B cell (primary cell): ENCODE measurements at regions not wholly inside any gene's neighbourhood (a gene's known extent, or its start where the extent isn't known, plus 50 kb on each side); places are given as distances from the start of the nearest gene placed in this dataset.
"Not testable (repeated sequence)": the region's sequence is repeated elsewhere in the genome, so short reads cannot be mapped to it uniquely, and the experiment has no call there.

Experiments used
- ATAC-seq: fragments of 200-7000 bp; cut with Tn5 transposase; one replicate; pipeline ENCODE4 v1.10.0; 2021; ENCODE audit warnings: low read depth, mild to moderate bottlenecking, moderate number of reproducible peaks, moderate library complexity
- CTCF ChIA-PET: fragments of 350-600 bp; sonication (Branson Sonifier 250); formaldehyde crosslinking; loops from one replicate; lab custom pipeline; 2021; ENCODE audit warnings: antibody characterized with exemption, inconsistent platforms; lab: Charles Lee
- POLR2A ChIA-PET: fragments of 350-600 bp; sonication (Branson Sonifier 250); formaldehyde crosslinking; loops from one replicate; lab custom pipeline; 2021; ENCODE audit warnings: antibody characterized with exemption; lab: Charles Lee
- DNase-seq: peaks from one replicate; pipeline ENCODE4 v3.0.0; 2013
- H2AFZ ChIP-seq: 2 replicates; pipeline ENCODE4 v1.6.1; 2012; ENCODE audit warnings: mild to moderate bottlenecking, low read depth, low read length; ENCODE audit not compliant: insufficient read depth, poor library complexity, severe bottlenecking
- H3K27ac ChIP-seq, 2 donors: 1 replicate in 1 of 2; 2 replicates in 1 of 2; pipeline ENCODE4 v1.5.1; 2012 to 2013; ENCODE audit warnings: low read length in 2 of 2, mild to moderate bottlenecking in 2 of 2, moderate library complexity in 1 of 2
- H3K27me3 ChIP-seq, 4 experiments: fragments of 200-600 bp in 1 of 4; sonication (generic) in 1 of 4; replicated peaks in 1 of 4; 1 replicate in 2 of 4; 2 replicates in 2 of 4; pipeline versions ENCODE4 v1.6.1 to v1.7.0; 2013 to 2016; ENCODE audit warnings: low read length in 3 of 4, mild to moderate bottlenecking in 2 of 4, mixed read lengths in 1 of 4, moderate library complexity in 1 of 4; ENCODE audit not compliant: insufficient read depth in 4 of 4, control insufficient read depth in 3 of 4; ENCODE audit errors: control extremely low read depth in 1 of 4
- H3K36me3 ChIP-seq, 2 experiments: replicated peaks in 1 of 2; 1 replicate in 1 of 2; 2 replicates in 1 of 2; pipeline versions ENCODE4 v1.6.1 to v1.7.1; 2013; ENCODE audit warnings: low read length in 1 of 2; ENCODE audit not compliant: insufficient read depth in 2 of 2, control insufficient read depth in 1 of 2; ENCODE audit errors: control extremely low read depth in 1 of 2, extremely low read depth in 1 of 2
- H3K4me1 ChIP-seq, 2 donors: fragments of 200-600 bp in 1 of 2; sonication (generic) in 1 of 2; 1 replicate in 1 of 2; 2 replicates in 1 of 2; pipeline versions ENCODE4 v1.5.1 to v1.6.1; 2013 to 2017; ENCODE audit warnings: low read length in 2 of 2; ENCODE audit not compliant: control insufficient read depth in 2 of 2, insufficient read depth in 2 of 2
- H3K4me2 ChIP-seq: replicated peaks from 2 replicates; pipeline ENCODE3; 2012; ENCODE audit warnings: mild to moderate bottlenecking, low read depth, low read length; ENCODE audit not compliant: poor library complexity, severe bottlenecking
- H3K4me3 ChIP-seq, 5 experiments: fragments of 200-600 bp in 1 of 5; sonication (generic) in 1 of 5; 1 replicate in 3 of 5; 2 replicates in 2 of 5; pipeline versions ENCODE4 v1.5.1 to v1.7.0; 2011 to 2016; ENCODE audit warnings: low read length in 4 of 5, mild to moderate bottlenecking in 4 of 5, low read depth in 2 of 5, control low read depth in 1 of 5, moderate library complexity in 1 of 5; ENCODE audit not compliant: insufficient read depth in 1 of 5; ENCODE audit errors: control extremely low read depth in 1 of 5, extremely low read depth in 1 of 5
- H3K79me2 ChIP-seq: fragments of 200-600 bp; sonication (generic); one replicate; pipeline ENCODE4 v1.6.0; 2016; ENCODE audit warnings: low read length; ENCODE audit not compliant: control insufficient read depth, insufficient read depth
- H3K9ac ChIP-seq: fragments of 200-600 bp; sonication (generic); 2 replicates; pipeline ENCODE4 v1.6.1; 2017; ENCODE audit warnings: mild to moderate bottlenecking, low read length, moderate library complexity
- H3K9me3 ChIP-seq, 3 donors: one replicate each; pipeline versions ENCODE4 v1.6.1 to v1.7.1; 2013; ENCODE audit warnings: low read length in 2 of 3; ENCODE audit not compliant: control insufficient read depth in 2 of 3, insufficient read depth in 1 of 3; ENCODE audit errors: control extremely low read depth in 1 of 3
- H4K20me1 ChIP-seq: 2 replicates; pipeline ENCODE4 v1.6.0; 2012; ENCODE audit warnings: mild to moderate bottlenecking, low read length; ENCODE audit not compliant: insufficient read depth, control insufficient read depth, poor library complexity, severe bottlenecking
- H3K27ac Mint-ChIP-seq: one replicate; pipeline ENCODE4 v1.8.0; 2021; ENCODE audit warnings: mixed read lengths
- H3K27me3 Mint-ChIP-seq: one replicate; pipeline ENCODE4 v1.8.0; 2021; ENCODE audit warnings: mixed read lengths
- H3K4me1 Mint-ChIP-seq: one replicate; pipeline ENCODE4 v1.8.0; 2021; ENCODE audit warnings: mixed read lengths
- H3K4me3 Mint-ChIP-seq: one replicate; pipeline ENCODE4 v1.8.0; 2021; ENCODE audit warnings: mixed read lengths
- H3K9me3 Mint-ChIP-seq: one replicate; pipeline ENCODE4 v1.8.0; 2022; ENCODE audit warnings: mixed read lengths; ENCODE audit not compliant: insufficient read depth
- CTCF ChIP-seq: fragments of 200-600 bp; IDR thresholded peaks from one replicate; pipeline ENCODE4 v1.8.0; 2022; ENCODE audit warnings: antibody characterized with exemption, mild to moderate bottlenecking
- EZH2 ChIP-seq: IDR thresholded peaks from 2 replicates; pipeline ENCODE4 v1.6.1; 2012; ENCODE audit warnings: borderline replicate concordance, low read depth, mild to moderate bottlenecking, moderate library complexity, low read length; ENCODE audit not compliant: insufficient read depth, poor library complexity, severe bottlenecking
- WGBS: methylation state at CpG from one replicate; pipeline ENCODE4 v1.1.5; 2013; ENCODE audit warnings: missing lambda C conversion rate; ENCODE audit not compliant: insufficient coverage; 5-methylcytosine and 5-hydroxymethylcytosine counted together
- intact Hi-C: fragments of 100-400 bp; cut with micrococcal nuclease; formaldehyde crosslinking; loops from one replicate; pipeline ENCODE4 v1.10.0; 2022

DNA sequence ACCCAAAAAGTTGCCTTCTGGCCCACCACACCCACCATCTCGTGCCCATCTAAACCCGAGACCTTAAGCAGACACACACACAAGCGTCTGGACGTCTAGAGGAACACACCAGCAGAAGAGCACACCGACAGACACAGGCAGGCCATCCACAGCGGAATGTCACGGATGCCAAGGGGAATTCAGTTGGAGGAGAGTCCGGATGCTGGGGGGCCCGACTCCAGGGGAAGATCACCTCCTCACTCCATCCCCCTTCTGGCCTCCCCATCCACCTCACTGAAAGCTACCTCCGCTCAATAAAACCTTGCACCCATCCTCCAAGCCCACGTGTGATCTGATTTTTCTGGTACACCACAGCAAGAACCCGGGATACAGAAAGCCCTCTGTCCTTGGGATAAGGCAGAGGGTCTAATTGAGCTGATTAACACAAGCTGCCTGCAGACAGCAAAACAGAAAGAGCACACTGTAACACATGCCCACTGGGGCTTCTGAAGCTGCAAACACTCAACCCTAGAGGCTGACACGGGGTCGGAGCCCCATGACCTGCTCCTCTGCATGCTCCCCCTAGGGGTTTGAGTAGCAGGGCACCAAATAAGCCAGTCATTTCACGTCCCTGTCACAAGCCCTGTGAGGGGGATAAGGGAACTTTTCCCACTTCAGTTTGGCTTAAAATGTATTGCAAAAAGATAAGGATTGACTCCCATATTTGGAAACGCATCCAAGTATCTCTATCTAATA lies 339.6 kb upstream of the PCDH10 start:
- CTCF ChIA-PET, result no interaction called here
- intact Hi-C loops, result no loop called here
- Histone ChIP-seq H3K9me3 (peaks cover 0 to 4% (median 0%) of the 10 kb centered on the region in 3 donors), H3K27ac (no peak overlapping the region), H4K20me1 (no peaks in the 10 kb centered on the region), H3K4me1 (no peaks in the 10 kb centered on the region), H3K9ac (no peak overlapping the region), H3K27me3 (no peaks in the 10 kb centered on the region), H3K4me3 (no peak overlapping the region), H3K36me3 (no peaks in the 10 kb centered on the region), H3K79me2 (no peaks in the 10 kb centered on the region), H2AFZ (no peak overlapping the region), H3K4me2 (no peak overlapping the region)
- no peak for DNase-seq
- H3K27ac Mint-ChIP-seq, result no peak overlapping the region
- H3K4me3 Mint-ChIP-seq, result no peak overlapping the region
- POLR2A ChIA-PET, result no interaction called here
- no peak for ATAC-seq
- 68% methylated on average over 10 of the region's 16 CpGs for WGBS
- H3K27me3 Mint-ChIP-seq, result no peaks in the 10 kb centered on the region
- TF ChIP-seq EZH2 (no peak), CTCF (no peak)
- no peaks in the 10 kb centered on the region for H3K4me1 Mint-ChIP-seq
- H3K9me3 Mint-ChIP-seq, result peaks cover 5% of the 10 kb centered on the region

DNA sequence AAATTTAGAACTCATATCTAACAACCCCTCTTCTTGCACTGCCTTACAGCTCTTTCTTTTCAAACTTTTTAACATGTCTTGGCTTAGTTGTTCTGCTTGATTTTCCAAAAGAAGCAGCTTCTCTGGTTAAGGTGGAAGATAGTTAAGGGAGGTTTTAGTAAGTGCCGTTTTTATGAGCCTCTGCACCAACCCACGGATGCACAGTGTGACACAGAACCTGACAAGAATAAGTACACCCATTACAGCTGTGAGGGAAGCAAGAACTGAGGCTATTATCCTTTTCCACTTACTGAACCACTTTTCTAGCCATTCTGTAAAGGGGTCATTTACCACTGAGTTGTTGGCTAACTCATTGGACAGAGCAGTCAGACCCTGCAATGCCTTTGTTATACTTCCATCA lies 336.0 kb upstream of the PCDH10 start:
- H3K4me3 Mint-ChIP-seq, ATAC-seq, H3K9me3 ChIP-seq, POLR2A ChIA-PET, H3K9me3 Mint-ChIP-seq, H3K27ac ChIP-seq, H3K27me3 Mint-ChIP-seq, H3K27ac Mint-ChIP-seq, H2AFZ ChIP-seq, H3K4me1 Mint-ChIP-seq, H3K79me2 ChIP-seq, H3K27me3 ChIP-seq, H3K4me1 ChIP-seq, H3K36me3 ChIP-seq, H4K20me1 ChIP-seq, CTCF ChIA-PET, intact Hi-C loops, DNase-seq, H3K4me2 ChIP-seq, H3K4me3 ChIP-seq, H3K9ac ChIP-seq: not testable (repeated sequence)
- WGBS, result no CpG with 5 or more reads among the region's 2 CpGs
